Tibial nerve (tissue), 4 donors: ENCODE measurements at regions not wholly inside any gene's neighbourhood (a gene's known extent, or its start where the extent isn't known, plus 50 kb on each side); places are given as distances from the start of the nearest gene placed in this dataset.

Experiments
- CTCF ChIP-seq, 5 experiments: fragments of 200-600 bp in 3 of 5; fragments of 450-650 bp in 2 of 5; sonication (generic) in 3 of 5; IDR thresholded peaks; one replicate each; pipeline ENCODE4 v1.5.1; 2016 to 2019; ENCODE audit warnings: antibody characterized with exemption in 5 of 5, mild to moderate bottlenecking in 3 of 5, moderate library complexity in 2 of 5
- EP300 ChIP-seq, 2 donors: sonication (generic); formaldehyde crosslinking; IDR thresholded peaks; one replicate each; pipeline ENCODE4 v1.6.1; 2017; ENCODE audit warnings: antibody characterized with exemption in 2 of 2, mild to moderate bottlenecking in 1 of 2
- POLR2A ChIP-seq, 2 donors: fragments of 450-650 bp; IDR thresholded peaks; one replicate each; pipeline ENCODE4 v1.6.1; 2017; ENCODE audit warnings: antibody characterized with exemption in 2 of 2, mild to moderate bottlenecking in 2 of 2, moderate library complexity in 2 of 2

GRCh38 chr11:69925366-69926196 lies 106.4 kb upstream of the FGF3 start:
- TF ChIP-seq CTCF (IDR thresholded peaks at IDR 0.05): no peak
- no peak for TF ChIP-seq POLR2A (IDR thresholded peaks at IDR 0.05)
- no peak for TF ChIP-seq EP300 (IDR thresholded peaks at IDR 0.05)
